SK-N-DZ (cell line): ENCODE measurements at regions not wholly inside any gene's neighbourhood (a gene's known extent, or its start where the extent isn't known, plus 50 kb on each side); places are given as distances from the start of the nearest gene placed in this dataset.
A peak's percentile ranks its signal among the peaks of the same experiment; 100 is the strongest.

ENCODE experiments used
- DNase-seq: peaks from one replicate; pipeline ENCODE4 v3.0.0-alpha.2; 2015; ENCODE audit warnings: low spot score

DNA sequence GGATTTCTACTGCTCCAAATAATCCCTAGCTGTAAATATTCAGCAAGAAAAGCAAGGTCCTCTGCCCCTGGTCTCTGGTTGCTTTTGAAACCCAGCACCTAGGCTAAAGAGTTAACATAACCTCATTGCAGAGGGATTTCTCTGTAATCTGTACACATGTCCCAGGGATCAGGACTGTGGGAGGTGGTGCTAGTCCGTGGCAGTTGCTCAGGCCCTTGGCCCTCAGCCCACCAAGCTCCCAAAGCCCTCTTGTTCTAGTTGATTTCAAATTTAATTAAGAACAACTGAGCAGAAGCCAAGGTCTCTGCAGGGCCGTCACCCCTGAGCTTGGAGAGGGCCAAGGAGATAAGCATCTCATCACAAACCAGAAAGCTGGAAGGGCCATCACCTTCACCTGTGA lies 181.1 kb downstream of the SOX9 start:
- peak; percentile 29 for DNase-seq

DNA sequence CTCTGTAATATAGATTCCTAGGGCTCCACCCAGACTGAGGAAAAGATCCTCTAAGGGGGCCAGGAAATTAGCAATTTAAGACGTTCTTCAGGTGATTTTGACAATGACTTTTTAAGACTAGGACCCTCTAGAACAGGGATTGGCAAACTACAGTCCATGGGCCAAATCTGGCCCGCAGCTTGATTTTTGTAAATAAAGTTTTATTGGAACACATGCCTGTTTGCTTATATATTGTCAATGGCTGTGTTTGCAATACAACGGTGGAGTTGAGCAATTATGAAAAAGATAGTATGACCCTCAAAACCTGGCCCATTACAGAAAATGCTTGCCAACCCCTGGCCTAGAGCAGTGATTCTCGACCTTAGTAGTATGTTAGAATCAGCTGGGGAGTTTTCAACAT lies 181.9 kb downstream of the SOX9 start:
- no peak for DNase-seq

- no peak for DNase-seq
Measured at GRCh38 chr17:72303787-72304733, 183.2 kb downstream of the SOX9 start.

DNA sequence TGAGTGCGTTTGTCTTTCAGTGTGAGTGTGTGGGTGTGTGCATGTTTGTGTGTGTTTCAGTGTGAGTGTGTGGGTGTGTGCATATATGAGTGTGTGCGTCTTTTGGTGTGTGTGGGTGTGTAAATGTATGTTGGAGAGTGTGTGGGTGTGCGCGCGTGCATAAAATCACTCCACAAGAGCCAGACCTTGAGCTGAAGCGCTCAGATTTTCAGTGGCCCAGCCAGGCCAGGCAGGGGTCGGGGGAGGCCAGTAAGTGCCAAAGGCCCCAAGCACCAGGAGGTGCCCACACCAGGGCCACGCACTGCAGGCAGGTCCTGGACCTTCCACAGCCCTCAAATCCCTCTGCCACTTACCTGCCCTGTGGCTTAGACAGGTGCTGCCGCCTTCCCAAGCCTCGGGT lies 184.0 kb downstream of the SOX9 start:
- DNase-seq, result no peak

DNA sequence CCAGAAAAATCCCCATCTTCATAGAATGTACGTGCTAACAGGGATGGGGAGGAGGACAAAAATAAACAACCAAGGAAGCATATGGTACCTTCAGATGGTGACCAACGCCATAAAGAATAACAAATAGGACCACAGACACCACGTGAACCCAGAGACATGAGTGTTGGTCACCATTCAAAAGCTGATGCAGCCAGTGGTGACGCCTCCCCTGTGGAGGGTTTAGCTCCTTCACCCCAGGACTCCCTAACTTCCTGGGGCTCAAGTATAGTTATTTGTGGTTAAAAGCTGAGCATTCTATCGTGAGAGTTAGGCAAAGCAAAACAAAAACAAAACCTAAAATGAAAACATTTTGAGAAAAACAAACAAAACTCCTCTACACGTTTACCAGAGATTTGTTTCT lies 184.7 kb downstream of the SOX9 start:
- DNase-seq, result no peak

GRCh38 chr17:72306037-72306436 lies 185.2 kb downstream of the SOX9 start:
- no peak for DNase-seq

DNA sequence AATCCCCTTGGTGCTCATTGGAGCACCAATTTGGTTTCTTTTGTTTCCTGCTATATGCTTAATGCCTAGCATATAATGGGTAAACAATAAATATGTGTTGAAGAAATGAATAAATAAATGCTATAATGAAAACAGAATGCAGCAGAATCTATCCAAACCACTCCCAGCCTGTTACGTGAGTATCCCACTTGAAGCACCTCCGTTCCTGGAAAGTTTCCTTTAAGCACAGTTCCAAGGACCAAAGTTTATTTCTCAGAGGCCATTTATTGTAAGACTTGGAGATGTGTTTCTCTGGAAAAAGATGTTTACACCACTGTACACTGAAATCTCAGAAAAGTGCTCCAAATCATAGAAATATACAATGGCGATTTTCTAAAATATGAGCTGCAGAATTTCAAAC lies 187.0 kb downstream of the SOX9 start:
- DNase-seq, result no peak

DNA sequence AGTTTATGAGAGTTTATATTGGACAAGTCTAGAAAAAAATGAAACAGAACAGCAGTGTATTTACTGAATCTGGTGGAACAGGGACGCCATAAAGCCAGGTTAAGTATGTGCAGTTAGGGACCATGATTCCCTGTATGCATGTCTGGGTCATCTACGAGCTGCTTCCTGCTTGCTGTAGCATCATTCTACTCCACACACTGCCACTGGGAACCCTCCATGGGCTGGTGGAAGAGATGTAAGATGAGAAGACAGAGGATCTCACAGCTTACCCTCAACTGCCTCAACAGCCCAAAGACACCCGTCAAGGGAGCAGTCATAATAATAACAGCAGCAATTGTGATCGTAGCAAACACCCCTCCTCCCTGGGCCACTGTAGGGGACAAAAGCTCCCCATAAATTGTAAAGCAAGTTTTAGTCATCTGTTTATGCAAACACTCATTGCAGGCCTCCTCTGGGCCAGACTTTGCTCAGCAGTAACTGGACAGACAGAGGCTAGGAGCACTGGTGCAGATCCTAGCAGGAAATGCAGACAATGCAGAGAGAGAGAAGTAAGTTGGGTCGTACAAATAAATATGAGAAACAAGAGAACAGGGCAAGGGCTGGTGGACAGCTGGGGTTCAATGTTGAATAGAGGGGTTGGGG lies 188.0 kb downstream of the SOX9 start:
- no peak for DNase-seq

DNA sequence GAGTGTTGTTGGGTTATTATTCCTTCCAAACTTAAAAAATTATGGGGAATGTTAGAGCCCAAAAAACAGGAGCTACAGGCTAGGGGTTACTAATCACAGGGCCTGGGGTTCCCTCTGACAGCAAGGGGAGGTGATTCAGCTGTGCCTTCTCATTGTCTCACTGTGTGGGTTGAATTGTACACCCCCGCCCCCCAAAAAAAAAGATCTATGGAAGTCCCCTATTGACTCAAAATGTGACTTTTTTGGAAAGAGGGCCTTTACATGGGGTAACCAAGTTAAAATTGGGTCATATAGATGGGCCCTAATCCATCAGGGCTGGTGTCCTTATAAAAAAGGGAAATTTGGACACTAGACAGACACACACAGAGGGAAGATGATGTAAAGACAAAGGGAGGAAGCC lies 190.2 kb downstream of the SOX9 start:
- DNase-seq, result no peak

- no peak for DNase-seq
Measured at GRCh38 chr17:72315122-72315913, 194.5 kb downstream of the SOX9 start.

GRCh38 chr17:72318131-72318530 lies 197.3 kb downstream of the SOX9 start:
- no peak for DNase-seq

DNA sequence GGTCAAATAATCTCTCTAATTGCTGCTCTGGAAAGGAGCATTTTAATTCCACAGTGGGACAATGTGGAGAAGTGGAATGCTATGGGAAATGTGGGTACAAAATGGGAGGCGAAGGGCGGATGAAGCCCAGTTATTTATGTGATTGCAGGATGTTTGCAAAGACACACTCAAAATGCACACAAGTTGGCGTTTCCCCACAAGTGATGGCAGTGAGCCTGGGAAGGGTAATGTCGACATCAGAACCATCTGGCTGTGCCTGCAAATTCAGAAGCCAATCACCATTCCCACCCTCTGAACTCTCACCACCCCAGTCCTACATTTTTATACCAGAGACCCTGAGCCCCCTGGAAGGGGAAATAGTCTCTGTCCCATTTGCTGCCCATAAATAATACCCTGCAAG lies 201.1 kb downstream of the SOX9 start:
- no peak for DNase-seq

DNA sequence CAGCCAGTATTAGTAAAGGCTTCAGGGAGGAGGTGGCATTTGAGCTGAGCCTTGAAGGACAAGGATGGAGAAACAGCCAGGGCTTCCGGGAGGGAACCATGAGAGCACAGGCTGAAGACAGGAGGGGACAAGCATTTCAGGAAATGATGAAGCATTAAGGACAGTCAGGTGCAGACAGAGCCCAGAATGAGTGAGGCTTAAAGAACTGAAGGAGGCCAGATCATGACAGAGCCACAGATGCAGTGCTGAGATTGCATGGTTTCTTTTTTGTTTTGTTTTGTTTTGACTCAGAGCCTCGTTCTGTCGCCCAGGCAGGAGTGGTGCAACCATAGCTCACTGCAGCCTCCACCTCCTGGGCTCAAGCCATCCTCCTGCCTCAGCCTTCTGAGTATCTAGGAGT lies 211.5 kb downstream of the SOX9 start:
- no peak for DNase-seq

DNA sequence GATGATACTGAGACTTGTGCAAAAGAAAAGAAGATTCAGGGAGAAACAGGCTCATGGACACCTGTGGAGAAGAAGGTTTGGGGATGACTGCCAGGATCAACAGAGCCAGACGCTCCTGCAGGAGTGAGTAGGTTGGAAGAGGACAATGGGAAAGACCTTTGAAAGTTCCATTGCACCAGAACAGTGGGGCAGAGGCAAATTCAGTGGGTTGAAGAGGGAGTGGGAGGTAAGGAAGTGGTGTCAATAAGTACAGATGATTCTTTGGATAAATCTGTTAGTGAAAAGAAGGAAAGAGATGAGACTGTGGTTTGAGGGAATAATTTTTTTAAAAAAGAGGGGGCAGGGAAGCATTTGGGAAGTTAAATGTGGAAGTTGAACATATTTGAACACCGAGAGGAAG lies 212.8 kb downstream of the SOX9 start:
- no peak for DNase-seq

DNA sequence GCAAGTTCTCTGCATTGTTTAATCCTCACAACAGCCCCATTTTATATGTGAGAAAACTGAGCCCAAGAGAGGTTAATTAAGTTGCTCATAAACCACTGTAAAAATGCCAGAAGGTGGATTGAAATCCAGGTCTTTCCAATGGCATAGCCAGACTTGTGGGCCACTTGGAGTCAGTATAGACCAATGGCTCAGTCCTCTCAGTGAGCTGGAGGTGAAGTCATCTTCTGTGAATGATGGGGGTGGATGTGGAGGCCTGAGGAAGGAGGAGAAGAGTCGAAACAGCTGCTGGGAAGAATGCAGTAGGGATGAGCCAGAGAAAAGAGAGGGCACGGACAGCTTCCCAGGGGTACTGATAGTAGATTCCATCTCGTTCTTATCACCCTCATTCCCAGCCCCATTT lies 213.4 kb downstream of the SOX9 start:
- no peak for DNase-seq

DNA sequence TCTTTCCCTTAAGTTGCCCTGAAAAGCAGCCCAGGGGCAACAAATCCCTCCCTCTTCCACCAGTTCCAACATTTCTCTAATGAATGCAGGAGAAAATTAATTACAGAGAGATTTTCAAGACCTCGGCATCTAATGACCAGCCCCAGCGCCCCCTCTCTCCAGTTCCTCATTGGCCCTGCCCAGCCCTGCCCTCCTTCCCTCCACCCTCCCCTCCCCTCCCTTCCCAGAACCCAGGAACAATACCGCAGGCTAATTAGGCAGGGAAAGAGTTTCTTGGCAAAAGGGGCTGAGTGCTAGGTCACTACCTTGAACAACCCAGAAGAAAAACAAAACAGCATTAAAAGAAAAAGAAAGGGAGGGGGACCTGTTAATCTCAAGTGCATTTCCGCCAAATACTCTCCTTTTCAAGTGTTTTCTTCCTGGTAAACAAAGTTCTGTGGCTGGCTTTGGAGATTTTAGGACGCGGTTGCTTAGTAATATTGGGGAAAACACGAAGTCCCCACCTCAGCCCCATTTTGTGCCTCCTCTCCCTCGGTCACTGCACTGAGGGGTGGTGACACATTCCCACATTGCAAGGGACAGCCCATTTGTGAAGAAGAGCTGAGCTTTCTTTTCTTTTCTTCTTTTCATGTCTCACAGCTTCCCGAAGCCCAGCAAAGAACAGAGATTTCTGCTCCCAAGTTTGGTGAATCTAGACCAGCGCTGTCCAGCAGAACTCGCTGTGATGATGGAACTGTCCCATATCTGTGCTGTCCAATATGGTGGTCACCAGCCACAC lies 215.4 kb downstream of the SOX9 start:
- DNase-seq, result no peak

DNA sequence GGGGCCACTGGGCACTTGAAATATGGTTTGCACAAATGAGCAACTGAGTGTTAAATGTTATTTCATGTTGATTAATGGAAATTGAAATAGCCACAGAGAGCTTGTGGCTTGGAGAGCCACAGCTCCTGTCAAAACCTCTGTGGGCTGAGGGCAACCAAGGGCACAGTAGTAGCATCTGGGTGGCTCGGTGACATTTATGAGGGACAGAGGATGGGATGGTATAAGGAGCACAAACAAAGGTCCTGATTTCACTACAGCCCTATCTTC lies 215.9 kb downstream of the SOX9 start:
- no peak for DNase-seq

- no peak for DNase-seq
Measured at GRCh38 chr17:72338304-72338703, 217.5 kb downstream of the SOX9 start.

- no peak for DNase-seq
Measured at GRCh38 chr17:72338847-72339790, 218.3 kb downstream of the SOX9 start.

DNA sequence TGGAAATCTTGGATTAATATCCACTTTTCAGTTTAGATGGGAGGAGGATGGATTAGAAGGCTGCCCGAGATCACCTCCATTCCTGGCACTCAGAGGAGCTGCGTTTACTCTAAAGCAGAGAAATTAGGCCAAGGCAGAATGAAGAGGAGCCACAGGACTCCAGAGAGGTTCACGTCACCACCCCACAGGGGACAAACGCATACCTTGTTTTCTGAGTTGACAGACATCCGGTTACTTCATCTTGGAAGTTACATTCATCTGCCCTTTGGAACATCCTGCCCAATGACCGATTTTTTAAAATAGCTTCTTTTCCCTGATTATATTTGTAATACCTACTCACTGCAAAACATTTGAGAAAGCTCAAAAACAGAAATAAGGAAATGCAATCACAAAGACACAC lies 220.0 kb downstream of the SOX9 start:
- no peak for DNase-seq

GRCh38 chr17:72342061-72342460 lies 221.2 kb downstream of the SOX9 start:
- peak; percentile 38 for DNase-seq
